ENCODE measurements at regions not wholly inside any gene's neighbourhood (a gene's known extent, or its start where the extent isn't known, plus 50 kb on each side); places are given as distances from the start of the nearest gene placed in this dataset.
A peak's percentile ranks its signal among the peaks of the same experiment; 100 is the strongest.
"Not testable (repeated sequence)": the region's sequence is repeated elsewhere in the genome, so short reads cannot be mapped to it uniquely, and the experiment has no call there.

DNA sequence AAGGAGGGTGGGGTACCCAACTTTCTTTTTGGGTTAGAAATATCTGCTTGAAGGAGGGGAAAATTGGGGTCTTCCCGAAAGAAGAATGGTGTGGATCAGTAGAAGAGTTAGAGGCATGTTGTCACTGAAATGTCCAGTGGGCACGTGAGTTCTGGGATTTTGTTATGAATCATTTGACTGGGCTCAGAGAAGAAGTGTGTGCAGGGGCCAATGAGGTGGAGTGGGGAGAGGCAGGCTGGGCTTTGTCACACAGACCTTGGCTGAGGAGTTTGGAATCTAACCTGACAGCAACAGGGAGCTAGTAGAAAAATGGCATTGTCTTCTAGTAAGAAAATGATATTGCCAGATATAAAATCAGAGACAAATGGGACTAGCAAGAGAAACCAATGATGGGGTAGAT, 436.8 kb downstream of the MFSD1 start:
- DNase-seq = no peak

- no peak for DNase-seq
These were observed 437.2 kb downstream of the MFSD1 start for GRCh38 chr3:159239059-159239458.

GRCh38 chr3:159244933-159245332, 443.1 kb downstream of the MFSD1 start:
- no peak for DNase-seq

- DNase-seq = no peak
These were observed 444.0 kb downstream of the MFSD1 start for GRCh38 chr3:159245871-159246270.

- DNase-seq = no peak
These were observed 444.5 kb downstream of the MFSD1 start for GRCh38 chr3:159246385-159246784.

DNA sequence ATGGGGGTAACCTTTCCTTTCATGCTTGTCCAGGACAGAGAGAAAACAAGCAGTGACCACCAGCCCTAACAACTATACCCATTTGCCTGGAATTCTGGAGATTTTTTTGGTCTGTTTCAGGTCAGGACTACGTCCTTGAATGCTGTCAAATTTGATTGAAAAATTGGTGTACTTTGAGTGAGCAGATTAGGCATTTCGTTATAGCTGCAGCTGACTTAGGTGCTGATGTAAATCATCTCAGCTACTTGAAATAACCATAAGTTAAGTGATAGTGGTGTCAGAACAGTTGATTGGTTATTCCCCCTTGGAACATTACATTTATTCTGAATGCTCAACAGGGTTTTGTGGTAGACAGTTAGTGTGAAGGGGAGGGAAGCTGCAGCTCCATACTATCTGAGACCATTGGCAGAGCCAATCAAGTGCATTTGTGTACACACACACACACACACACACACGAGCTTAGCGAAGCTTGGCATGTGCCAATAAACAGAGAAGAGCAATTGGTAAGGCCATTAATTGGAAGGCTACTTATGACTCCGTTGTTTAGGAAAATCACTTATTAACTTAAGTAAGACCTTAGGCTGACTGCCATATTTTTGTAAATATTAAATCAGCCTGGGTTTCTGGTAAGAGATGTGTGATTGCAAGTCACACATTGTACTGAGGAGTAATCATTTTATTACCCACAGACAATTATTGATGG, 447.8 kb downstream of the MFSD1 start:
- no peak for DNase-seq

DNA sequence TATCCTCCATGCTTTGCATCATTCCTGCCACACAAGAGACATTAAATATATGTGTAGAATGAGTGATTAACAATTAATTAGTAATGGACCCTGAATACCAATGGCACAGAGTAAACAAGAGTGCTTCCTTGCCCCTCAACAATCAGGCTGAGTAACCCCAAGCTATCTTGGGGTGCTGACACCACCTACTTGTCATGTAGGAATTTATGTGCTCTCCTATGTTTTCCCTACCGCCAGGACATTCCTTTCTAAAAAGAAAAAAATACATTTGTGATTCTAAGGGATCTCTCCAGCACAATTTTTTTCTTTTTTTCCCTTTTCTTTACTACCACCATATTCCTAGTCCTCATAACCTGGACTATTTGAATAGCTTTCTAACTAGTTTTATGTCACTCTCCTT, 449.1 kb downstream of the MFSD1 start:
- no peak for DNase-seq

DNA sequence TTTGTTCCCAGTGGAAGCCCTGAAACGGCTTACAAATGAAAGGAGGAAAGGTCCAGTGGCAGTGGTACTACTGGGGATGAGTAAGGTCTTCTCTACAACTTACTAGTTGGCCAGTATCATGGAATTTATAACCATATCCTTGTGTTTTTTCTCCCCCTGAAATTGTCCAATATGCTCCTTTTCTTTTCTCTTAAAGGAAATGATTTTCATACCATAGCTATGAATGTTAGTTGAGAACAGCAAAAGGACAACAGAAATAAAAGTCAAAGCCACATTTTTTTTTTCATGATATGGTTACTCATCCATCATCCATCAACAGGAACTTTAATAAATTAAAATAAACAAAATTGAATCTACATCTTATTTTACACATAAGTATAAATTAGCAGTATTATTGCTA, 450.4 kb downstream of the MFSD1 start:
- DNase-seq = no peak

GRCh38 chr3:159252772-159253384, 451.0 kb downstream of the MFSD1 start:
- peak; percentile 10 for DNase-seq

- DNase-seq = no peak
These were observed 452.0 kb downstream of the MFSD1 start for GRCh38 chr3:159253860-159254259.

DNA sequence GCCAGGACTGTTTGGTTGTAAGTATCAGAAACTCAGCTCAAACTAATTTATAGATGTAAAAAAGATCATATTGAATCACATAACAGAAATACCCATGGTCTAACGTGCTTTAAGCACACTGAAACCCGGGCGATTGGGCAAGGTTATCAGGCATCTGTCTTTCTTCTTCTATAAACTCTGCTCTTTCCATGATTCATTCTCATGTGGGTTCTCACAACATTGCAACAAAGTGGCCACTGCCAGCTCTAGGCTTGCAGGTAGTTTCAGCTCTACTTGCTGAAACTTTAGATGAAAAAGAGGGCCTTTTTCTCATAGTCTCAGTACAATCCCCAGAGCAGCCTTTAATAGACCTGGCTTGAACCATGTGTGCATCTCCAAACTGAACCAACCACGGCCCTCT, 456.1 kb downstream of the MFSD1 start:
- DNase-seq = no peak

DNA sequence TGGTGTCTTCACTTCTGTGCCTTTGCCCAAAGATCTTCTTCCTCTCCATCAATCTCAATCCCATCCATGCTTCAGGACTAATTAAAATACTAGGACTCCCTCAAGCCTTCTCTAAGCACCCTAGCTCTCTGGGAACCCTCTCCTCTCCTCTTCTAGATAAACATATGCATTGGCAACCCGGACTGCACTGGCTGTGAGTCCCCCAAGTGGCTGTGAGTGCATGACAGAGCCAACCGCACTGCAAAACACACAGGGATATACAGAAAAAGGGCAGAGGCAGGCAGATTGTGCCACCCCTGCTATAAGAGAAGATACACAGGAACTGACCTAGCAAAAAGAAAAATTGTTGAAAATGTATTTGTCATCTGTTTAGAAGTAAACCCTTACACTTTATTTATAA, 457.1 kb downstream of the MFSD1 start:
- DNase-seq = no peak

- DNase-seq = peak; percentile 57
These were observed 458.3 kb downstream of the MFSD1 start for GRCh38 chr3:159260049-159260662.

DNA sequence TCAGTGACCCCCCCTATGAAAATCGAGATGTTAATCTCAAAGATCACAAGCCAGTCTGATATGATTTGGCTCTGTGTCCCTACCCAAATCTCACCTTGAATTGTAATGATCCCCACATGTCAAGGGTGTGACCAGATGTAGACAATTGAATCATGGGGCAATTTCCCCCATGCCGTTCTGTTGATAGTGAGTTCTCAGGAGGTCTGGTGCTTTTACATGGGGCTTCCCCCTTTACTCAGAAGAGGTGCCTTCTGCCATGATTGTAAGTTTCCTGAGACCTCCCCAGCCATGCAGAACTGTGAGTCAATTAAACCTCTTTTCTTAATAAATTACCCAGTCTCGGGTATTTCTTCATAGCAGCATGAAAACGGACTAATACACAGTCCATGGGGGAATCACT, 459.5 kb downstream of the MFSD1 start:
- not testable (repeated sequence) for DNase-seq

- DNase-seq = peak; percentile 34
These were observed 462.1 kb downstream of the MFSD1 start for GRCh38 chr3:159263750-159264553.

DNA sequence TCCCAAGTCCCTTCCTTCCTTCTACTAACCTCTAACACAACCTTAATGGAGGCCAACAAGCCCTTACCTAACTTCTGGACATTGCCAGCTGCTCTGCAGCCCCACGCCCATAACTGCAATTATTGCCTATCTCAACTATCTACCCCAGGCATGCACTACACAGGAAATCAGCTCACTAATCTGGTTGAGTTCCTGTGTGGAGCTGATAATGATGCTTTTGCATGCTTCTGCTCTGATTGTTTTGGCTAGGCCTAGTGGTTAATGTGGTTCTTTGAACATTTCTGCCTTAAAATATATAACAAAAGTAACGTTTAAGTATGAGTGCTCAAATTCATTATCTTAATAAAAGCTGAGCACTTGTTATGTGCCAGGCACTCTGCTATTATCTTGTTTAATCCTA, 463.9 kb downstream of the MFSD1 start:
- no peak for DNase-seq

GRCh38 chr3:159266779-159267178, 464.9 kb downstream of the MFSD1 start:
- DNase-seq = peak; percentile 44

- DNase-seq = no peak
These were observed 470.1 kb downstream of the MFSD1 start for GRCh38 chr3:159271799-159272512.

DNA sequence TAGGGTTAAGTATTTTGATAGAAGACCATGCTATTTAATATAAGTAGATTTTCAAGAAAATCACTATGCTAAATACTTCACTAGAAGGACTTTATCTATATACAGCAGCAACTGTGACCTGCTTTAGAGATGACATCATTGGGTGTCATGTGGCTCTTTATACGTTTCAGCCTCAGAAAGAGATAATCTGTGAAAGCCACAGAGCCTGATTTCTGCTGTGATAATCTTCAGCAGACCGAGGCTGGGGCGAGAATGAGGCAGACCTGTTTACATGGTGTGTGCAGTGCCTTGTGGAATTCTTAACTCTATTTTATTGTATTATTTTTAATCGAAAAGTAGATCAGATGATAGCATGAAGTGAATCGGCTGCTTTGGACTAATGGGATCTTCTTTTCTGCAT, 471.2 kb downstream of the MFSD1 start:
- DNase-seq = no peak

DNA sequence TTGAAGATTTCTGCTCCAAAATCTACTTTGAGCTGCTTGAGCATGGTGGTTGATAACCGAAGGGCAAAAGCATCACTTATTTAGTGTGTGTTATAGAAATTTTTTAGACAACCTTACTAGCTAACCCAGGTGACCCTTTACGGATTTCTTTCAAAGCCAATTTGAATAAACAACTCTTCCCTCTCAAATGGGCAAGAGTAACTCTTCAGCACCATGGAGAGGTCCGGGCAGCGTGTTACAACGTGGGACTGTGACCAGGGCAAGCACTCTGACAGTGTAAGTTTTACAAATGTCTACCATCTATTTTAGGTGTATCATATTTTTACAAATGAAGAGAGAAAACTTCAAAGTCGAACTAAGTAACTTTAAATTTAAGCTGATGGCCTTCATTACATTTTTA, 471.8 kb downstream of the MFSD1 start:
- DNase-seq = no peak

DNA sequence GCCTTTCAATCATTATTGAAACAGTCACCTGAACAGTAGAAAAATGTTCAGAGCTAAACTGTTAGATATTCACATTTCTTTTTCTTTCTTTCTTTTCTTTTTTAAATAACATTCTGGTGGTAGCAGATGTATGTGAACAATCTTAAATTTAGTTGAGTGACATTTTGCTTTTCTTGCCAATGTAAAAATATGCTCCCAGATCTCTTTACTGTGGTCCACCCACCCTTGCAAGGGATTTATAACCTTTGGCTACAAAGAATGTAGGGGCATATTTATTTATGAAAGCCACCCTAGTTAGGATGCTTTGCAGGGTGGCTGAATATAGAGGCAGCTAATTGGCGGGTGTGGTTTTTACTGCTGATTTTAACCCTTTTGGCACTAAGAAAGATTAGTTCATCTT, 473.9 kb downstream of the MFSD1 start:
- DNase-seq = no peak

GRCh38 chr3:159277814-159278213, 476.0 kb downstream of the MFSD1 start:
- DNase-seq = no peak
